Suprapubic skin (tissue), 4 donors: ENCODE measurements at regions not wholly inside any gene's neighbourhood (a gene's known extent, or its start where the extent isn't known, plus 50 kb on each side); places are given as distances from the start of the nearest gene placed in this dataset.

Experiments
- CTCF ChIP-seq, 2 donors: fragments of 200-600 bp in 1 of 2; fragments of 450-650 bp in 1 of 2; sonication (generic) in 1 of 2; IDR thresholded peaks; one replicate each; pipeline ENCODE4 v1.5.1; 2016 to 2019; ENCODE audit warnings: antibody characterized with exemption in 2 of 2, mild to moderate bottlenecking in 1 of 2, moderate library complexity in 1 of 2
- EP300 ChIP-seq: sonication (generic); formaldehyde crosslinking; IDR thresholded peaks from one replicate; pipeline ENCODE4 v1.6.1; 2017; ENCODE audit warnings: antibody characterized with exemption
- POLR2A ChIP-seq, 2 donors: fragments of 450-650 bp; IDR thresholded peaks; one replicate each; pipeline ENCODE4 v1.6.1; 2017; ENCODE audit warnings: antibody characterized with exemption in 2 of 2, mild to moderate bottlenecking in 2 of 2, moderate library complexity in 2 of 2
- POLR2AphosphoS5 ChIP-seq, 3 donors: sonication (generic); formaldehyde crosslinking; IDR thresholded peaks; one replicate each; pipeline ENCODE4 v1.6.1; 2017; ENCODE audit warnings: antibody characterized with exemption in 3 of 3

- TF ChIP-seq POLR2A (IDR thresholded peaks at IDR 0.05) = no peak
- TF ChIP-seq CTCF (IDR thresholded peaks at IDR 0.05) = no peak
- no peak for TF ChIP-seq EP300
- no peak for TF ChIP-seq POLR2AphosphoS5 (IDR thresholded peaks at IDR 0.05)
Observed at GRCh38 chr5:172504701-172505402, 50.5 kb upstream of the SH3PXD2B start.
